Left kidney (tissue), 1 donor: ENCODE measurements at regions not wholly inside any gene's neighbourhood (a gene's known extent, or its start where the extent isn't known, plus 50 kb on each side); places are given as distances from the start of the nearest gene placed in this dataset.

Experiments used
- DNase-seq: peaks from one replicate; pipeline ENCODE4 v3.0.0-alpha.2; 2013

DNA sequence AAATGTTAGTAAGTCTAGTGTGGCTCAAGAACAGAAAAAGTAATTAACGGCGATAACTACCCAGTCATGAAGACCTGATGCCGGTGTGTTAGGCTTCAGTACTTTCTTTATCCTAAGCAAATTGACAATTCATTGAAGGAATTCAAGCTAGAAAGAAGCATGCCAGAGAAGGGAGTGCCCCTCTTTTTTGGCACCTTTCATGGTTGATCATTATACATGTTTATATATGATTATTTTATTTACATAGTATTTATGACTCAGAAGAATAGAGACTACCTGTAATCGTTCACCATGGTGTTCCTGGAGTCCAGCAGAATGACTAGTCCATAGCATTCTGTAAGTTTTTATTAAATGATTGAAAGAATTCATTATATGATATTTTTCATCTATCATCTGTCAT is 548.3 kb upstream of the SLIT2 start:
- DNase-seq, result no peak

- DNase-seq, result no peak
Measured at GRCh38 chr4:19700992-19701391, 550.7 kb upstream of the SLIT2 start.

GRCh38 chr4:19698961-19699360 is 552.7 kb upstream of the SLIT2 start:
- DNase-seq, result no peak

- no peak for DNase-seq
Measured at GRCh38 chr4:19694812-19695211, 556.9 kb upstream of the SLIT2 start.

- DNase-seq, result peak; percentile 53
Measured at GRCh38 chr4:19693936-19694570, 557.7 kb upstream of the SLIT2 start.

DNA sequence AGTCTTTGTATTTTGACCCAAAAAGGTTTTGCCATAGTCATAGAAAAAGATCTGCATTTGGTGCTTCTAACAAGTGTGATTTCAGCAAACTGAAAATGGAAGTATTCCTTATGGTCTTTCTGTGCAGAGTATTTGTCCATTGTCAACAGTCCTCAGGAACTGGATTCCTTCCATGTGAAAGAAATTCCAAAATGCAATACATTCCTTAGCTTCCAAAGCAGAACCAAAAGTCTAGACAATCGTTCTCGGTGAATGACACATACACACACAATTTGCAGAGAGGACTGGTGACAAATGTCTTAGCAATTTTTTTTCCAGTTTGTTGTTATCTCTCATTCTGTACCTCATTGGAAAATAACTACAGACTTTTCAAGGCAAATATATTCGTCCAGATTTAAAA is 562.2 kb upstream of the SLIT2 start:
- DNase-seq, result no peak

DNA sequence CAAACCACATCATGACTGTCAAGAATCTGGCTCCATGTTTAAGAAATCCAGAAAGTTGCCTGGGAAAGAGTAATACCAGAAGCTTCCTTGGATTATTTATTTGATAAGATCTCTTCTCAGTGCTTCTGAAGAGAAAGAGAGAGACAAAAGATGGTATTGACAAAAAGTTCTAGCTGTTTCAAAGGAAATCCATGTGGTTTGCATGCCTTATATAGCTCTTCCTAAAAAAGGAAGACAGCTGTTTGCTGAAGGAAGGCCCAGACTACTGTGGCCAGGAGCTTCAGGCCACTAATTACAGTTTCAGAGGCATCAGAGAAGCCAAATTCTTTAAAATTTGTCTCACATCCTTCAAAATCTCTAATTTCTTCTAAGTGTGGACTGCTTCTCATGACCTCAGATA is 565.2 kb upstream of the SLIT2 start:
- no peak for DNase-seq

GRCh38 chr4:19684084-19684483 is 567.6 kb upstream of the SLIT2 start:
- DNase-seq, result peak; percentile 74

- no peak for DNase-seq
Measured at GRCh38 chr4:19683426-19683825, 568.3 kb upstream of the SLIT2 start.

GRCh38 chr4:19677211-19677610 is 574.5 kb upstream of the SLIT2 start:
- DNase-seq, result no peak

DNA sequence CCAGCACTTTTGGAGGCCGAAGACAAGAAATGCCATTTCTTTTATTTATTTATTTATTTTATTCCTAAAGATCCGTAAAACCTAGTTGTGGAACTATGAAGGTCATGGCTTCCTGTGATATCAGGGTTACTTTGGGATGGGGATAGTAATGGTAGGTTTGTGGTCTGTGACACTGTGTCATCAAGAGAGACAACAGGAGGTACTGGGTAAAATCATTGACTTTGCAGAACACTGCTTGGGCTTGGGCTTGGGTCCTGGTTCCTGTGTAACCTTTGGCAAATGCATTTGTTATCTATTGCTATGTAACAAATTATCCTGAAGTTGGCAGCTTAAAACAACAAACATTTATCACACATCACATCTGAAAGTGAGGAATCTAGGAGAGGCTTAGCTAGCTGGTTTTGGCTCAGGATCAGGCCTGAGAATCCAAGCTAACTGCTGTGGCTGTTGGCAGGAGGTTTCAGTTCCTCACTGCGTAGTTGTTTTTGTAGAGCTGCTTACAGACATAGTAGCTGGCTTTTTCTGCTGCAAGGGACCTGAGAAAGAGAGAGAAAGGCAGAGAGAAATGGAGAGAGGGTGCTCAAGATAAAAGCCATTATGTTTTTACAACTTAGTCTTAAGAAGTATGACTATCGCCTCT is 576.4 kb upstream of the SLIT2 start:
- DNase-seq, result no peak

GRCh38 chr4:19659101-19659500 is 592.6 kb upstream of the SLIT2 start:
- DNase-seq, result peak; percentile 17

DNA sequence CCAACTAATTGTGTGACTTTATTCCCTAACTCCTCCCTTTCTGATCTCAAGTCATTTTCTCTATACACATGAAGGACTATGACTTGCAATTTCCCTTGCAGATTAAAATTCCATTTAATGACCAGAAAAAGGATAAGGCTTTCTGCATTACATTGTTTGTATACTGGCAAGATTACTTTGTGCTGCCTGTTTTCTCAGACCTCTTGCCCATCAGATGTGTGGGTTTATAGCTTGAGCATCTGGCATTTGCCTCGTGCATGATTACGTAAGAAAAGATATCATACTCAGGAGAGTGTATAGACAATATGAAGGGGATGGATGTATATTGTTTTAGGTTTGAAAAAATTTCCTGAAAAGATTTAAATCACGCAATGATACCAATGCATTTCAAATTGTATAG is 593.8 kb upstream of the SLIT2 start:
- DNase-seq, result no peak

DNA sequence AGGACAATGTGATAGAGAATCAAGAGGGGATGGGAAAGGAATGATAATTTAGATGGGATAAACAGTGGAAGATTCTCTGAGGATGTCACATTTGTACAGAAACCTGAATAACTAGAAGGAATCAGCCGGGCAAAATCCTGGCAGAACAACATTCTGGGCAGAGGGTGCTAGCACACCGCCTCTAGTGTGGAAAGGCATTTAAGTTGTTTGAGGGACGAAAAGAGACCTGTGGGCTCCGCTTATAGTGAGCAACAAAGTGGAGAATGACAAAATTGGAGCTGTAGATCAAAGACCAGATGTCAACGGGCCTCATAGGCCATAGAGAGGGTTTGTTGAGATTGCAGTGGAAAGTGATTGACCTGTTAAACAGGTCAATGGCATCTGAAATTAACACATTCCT is 596.0 kb upstream of the SLIT2 start:
- no peak for DNase-seq

- DNase-seq, result no peak
Measured at GRCh38 chr4:19650903-19651864, 600.5 kb upstream of the SLIT2 start.

DNA sequence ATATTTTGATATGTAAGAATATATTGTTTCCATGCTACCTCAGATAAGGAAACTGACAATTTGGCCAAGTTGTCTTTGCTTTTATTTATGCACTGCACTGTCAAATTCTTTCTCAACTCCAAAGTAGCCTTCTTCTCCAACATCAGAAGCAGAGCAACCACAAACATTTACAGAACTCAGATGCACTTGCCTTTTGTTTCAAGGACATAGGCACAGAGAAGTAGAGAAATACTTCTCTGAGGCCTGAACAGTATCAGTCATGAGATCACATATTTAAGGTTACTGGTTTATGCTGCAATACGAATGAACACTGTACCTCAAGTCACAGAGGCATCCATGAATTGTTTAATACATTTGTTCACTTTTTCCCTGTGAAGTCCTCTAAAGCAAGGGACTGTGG is 606.1 kb upstream of the SLIT2 start:
- DNase-seq, result no peak

GRCh38 chr4:19636451-19636850 is 615.3 kb upstream of the SLIT2 start:
- DNase-seq, result no peak

- DNase-seq, result no peak
Measured at GRCh38 chr4:19631814-19632213, 619.9 kb upstream of the SLIT2 start.

- DNase-seq, result no peak
Measured at GRCh38 chr4:19623866-19624265, 627.8 kb upstream of the SLIT2 start.

DNA sequence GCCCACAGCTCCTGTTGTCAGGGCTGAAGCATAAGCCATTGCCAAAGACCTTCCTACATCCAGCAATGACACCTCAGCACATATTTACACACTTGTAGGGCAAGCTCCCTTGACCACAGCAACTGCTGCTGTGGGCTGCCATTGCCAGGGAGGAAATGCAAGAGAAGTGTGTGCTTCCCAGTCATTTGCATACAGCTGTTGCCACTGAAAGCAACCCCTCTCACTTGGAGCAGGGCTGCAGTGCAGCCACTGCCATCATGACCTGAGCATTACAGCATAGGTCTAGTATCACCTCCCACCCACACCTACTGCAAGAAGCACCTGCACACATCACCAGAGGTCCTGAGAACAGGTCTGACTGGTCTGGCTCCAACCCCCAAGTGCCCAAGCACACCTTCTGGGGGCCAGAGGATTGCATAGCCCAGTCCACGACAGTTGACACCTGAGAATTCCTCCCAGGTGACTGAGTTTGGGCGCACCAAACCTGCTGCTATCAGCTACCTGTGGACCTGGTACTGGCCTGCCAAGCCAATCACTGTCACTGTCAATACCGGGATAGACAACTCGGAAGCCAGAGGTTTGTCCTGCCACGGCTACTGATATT is 636.5 kb upstream of the SLIT2 start:
- DNase-seq, result no peak

GRCh38 chr4:19614171-19614570 is 637.5 kb upstream of the SLIT2 start:
- DNase-seq, result no peak

GRCh38 chr4:19596342-19596741 is 655.4 kb upstream of the SLIT2 start:
- no peak for DNase-seq

- DNase-seq, result no peak
Measured at GRCh38 chr4:19592391-19592790, 659.3 kb upstream of the SLIT2 start.
